IgD-negative memory B cell (primary cell): ENCODE measurements at regions not wholly inside any gene's neighbourhood (a gene's known extent, or its start where the extent isn't known, plus 50 kb on each side); places are given as distances from the start of the nearest gene placed in this dataset.

Experiments
- H3K27ac Mint-ChIP-seq, 3 donors: one replicate each; pipeline ENCODE4 v1.8.0; 2020 to 2022; ENCODE audit warnings: mild to moderate bottlenecking in 3 of 3, mixed read lengths in 3 of 3, moderate library complexity in 1 of 3
- H3K27me3 Mint-ChIP-seq: one replicate; pipeline ENCODE4 v1.8.0; 2021; ENCODE audit warnings: mixed read lengths
- H3K36me3 Mint-ChIP-seq: one replicate; pipeline ENCODE4 v1.8.0; 2020; ENCODE audit warnings: mild to moderate bottlenecking, mixed read lengths
- H3K4me1 Mint-ChIP-seq, 3 donors: one replicate each; pipeline ENCODE4 v1.8.0; 2020 to 2022; ENCODE audit warnings: mixed read lengths in 3 of 3, mild to moderate bottlenecking in 1 of 3
- H3K4me3 Mint-ChIP-seq, 4 donors: one replicate each; pipeline ENCODE4 v1.8.0; 2020 to 2022; ENCODE audit warnings: mild to moderate bottlenecking in 4 of 4, mixed read lengths in 4 of 4, moderate library complexity in 3 of 4
- H3K9me3 Mint-ChIP-seq, 3 donors: one replicate each; pipeline ENCODE4 v1.8.0; 2020 to 2021; ENCODE audit warnings: mixed read lengths in 3 of 3, mild to moderate bottlenecking in 1 of 3

DNA sequence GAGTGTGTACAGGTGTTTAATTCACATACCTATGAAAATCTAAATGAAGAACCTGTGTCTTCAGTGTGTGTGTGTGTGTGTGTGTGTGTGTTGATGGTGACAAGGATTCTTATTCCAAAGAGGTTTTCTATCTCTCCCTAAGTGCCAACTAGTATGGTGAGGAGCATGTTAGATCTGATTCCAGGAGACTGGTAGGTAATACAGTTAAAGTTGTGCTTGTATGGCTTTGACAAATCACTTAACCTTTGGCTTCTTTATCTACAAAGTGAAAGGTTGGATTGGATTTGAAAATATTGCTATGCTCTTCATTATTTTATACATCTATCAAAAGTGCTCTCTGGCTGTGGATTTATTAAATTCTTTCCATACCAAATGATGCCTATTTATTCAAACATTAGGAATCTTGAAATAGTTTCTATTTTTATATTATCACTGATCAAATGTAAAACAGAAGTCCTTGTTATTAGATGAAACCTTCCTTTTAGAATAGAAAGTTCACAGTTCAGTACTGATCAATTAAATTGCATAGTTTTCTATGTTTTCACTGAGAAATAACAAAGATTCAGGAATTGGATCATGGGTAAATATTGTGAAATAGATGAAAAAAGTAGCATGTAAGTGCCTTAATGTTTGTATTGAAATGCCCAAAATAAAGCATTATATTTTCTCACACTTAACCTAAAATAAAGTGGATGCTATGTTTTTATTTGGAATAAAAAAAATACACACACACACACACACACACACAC, 84.4 kb upstream of the MLIP start:
- H3K4me3 Mint-ChIP-seq, result no peak overlapping the region
- no peaks in the 10 kb centered on the region for H3K27me3 Mint-ChIP-seq
- no peak overlapping the region for H3K27ac Mint-ChIP-seq
- H3K4me1 Mint-ChIP-seq, result no peaks in the 10 kb centered on the region
- H3K9me3 Mint-ChIP-seq, result no peaks in the 10 kb centered on the region
- H3K36me3 Mint-ChIP-seq, result peaks cover 1% of the 10 kb centered on the region

- Mint-ChIP-seq H3K27ac (no peak overlapping the region), H3K4me1 (no peaks in the 10 kb centered on the region), H3K9me3 (no peaks in the 10 kb centered on the region), H3K27me3 (no peaks in the 10 kb centered on the region), H3K36me3 (peaks cover 2% of the 10 kb centered on the region), H3K4me3 (no peak overlapping the region)
Observed at GRCh38 chr6:54028170-54028569, 83.1 kb upstream of the MLIP start.

GRCh38 chr6:54029187-54029586, 82.1 kb upstream of the MLIP start:
- no peak overlapping the region for H3K4me3 Mint-ChIP-seq

DNA sequence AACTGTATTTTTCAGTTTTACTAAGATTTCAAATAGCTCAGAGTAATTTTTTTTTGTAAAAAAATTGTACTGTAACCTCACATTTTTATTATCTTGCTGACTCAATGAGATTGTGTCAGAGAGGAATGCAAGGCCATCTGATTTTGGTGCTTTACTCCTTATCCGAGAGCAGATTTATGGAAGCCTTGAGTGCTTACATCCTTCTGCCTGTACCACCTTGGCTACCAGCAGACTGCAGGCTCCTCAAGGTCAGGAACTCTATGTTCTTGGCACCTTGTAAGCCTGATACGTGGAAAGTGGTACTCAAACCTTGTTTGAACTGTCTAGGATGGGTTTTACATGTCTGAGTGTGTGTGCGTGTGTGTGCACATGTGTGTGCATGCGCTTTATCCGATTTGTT, 80.1 kb upstream of the MLIP start:
- Mint-ChIP-seq H3K9me3 (no peaks in the 10 kb centered on the region), H3K4me3 (no peak overlapping the region), H3K4me1 (no peaks in the 10 kb centered on the region), H3K27me3 (no peaks in the 10 kb centered on the region), H3K36me3 (peaks cover 2% of the 10 kb centered on the region), H3K27ac (peak overlapping the region in 1 of 3 donors; percentile 53)

More at GRCh38 chr6:54029187-54029586, 82.1 kb upstream of the MLIP start:
- Mint-ChIP-seq H3K36me3 (peaks cover 2% of the 10 kb centered on the region), H3K27ac (no peak overlapping the region), H3K4me1 (no peaks in the 10 kb centered on the region), H3K27me3 (no peaks in the 10 kb centered on the region), H3K9me3 (no peaks in the 10 kb centered on the region)

- no peak overlapping the region for H3K27ac Mint-ChIP-seq
- H3K27me3 Mint-ChIP-seq, result no peaks in the 10 kb centered on the region
- no peaks in the 10 kb centered on the region for H3K4me1 Mint-ChIP-seq
- peaks cover 0 to 4% (median 0%) of the 10 kb centered on the region in 3 donors for H3K9me3 Mint-ChIP-seq
- no peak overlapping the region for H3K4me3 Mint-ChIP-seq
- H3K36me3 Mint-ChIP-seq, result no peaks in the 10 kb centered on the region
Observed at GRCh38 chr6:54037277-54037779, 73.9 kb upstream of the MLIP start.

DNA sequence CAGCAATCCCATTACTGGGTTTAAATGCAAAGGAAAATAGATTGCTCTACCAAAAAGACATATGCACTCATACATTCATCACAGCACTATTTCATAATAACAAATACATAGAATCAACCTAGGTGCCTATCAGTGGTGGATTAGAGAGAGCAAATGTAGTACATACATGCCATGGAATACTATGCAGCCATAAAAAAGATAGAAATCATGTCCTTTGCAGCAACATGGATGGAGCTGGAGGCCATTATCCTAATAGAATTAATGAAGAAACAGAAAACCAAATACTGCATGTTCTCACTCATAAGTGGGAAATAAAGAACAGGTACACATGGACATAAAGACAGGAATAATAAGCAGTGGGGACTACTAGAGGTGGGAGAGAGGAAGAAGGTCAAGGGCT, 70.7 kb upstream of the MLIP start:
- Mint-ChIP-seq H3K4me1 (no peaks in the 10 kb centered on the region), H3K27ac (no peak overlapping the region), H3K27me3 (no peaks in the 10 kb centered on the region), H3K4me3 (no peak overlapping the region), H3K9me3 (peaks cover 0 to 4% (median 3%) of the 10 kb centered on the region in 3 donors), H3K36me3 (no peaks in the 10 kb centered on the region)

DNA sequence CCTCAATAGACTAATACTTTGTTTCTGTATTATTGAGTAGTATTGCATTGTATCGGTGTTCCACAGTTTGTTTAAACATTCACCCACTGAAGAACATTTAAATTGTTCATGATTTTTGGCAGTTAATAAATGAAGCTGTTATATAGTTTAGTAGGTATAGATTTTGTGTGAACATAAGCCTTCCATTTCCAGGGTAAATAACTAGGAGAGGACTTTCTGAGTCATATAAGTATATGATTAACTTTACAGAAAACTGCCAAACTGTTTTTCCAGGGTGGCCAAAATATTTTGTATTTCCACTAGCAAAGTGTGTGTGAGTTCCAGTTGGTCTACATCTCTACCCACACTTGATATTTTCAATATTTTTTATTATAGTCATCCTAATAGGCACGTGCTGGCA, 70.0 kb upstream of the MLIP start:
- Mint-ChIP-seq H3K4me1 (no peaks in the 10 kb centered on the region), H3K27me3 (no peaks in the 10 kb centered on the region), H3K4me3 (no peak overlapping the region), H3K9me3 (peaks cover 0 to 4% (median 4%) of the 10 kb centered on the region in 3 donors), H3K27ac (no peak overlapping the region), H3K36me3 (no peaks in the 10 kb centered on the region)

DNA sequence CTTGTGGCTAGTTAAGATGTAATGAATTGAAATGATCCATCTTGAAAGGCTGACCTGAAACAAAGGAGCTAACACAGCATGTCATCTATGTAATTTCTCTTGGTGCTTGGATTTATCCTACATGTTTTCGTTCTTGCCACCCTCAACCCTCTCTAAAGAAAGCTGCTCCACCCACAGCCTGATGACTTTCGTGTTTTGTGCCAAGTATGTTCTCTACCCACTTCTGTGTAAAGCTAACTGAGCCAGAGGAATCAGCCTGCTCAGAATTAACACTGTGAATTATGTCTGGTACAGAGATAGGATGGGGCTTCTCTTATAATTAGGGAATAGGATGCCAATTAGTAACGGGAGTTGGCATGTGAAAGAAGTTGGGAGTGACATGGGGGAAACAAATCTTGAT, 67.9 kb upstream of the MLIP start:
- no peaks in the 10 kb centered on the region for H3K4me1 Mint-ChIP-seq
- H3K4me3 Mint-ChIP-seq, result no peak overlapping the region

GRCh38 chr6:54044059-54044458, 67.2 kb upstream of the MLIP start:
- H3K4me1 Mint-ChIP-seq, result no peaks in the 10 kb centered on the region
- peaks cover 0 to 4% (median 4%) of the 10 kb centered on the region in 3 donors for H3K9me3 Mint-ChIP-seq
- H3K4me3 Mint-ChIP-seq, result no peak overlapping the region
- H3K27me3 Mint-ChIP-seq, result no peaks in the 10 kb centered on the region
- no peaks in the 10 kb centered on the region for H3K36me3 Mint-ChIP-seq
- no peak overlapping the region for H3K27ac Mint-ChIP-seq

More for the DNA sequence above, 67.9 kb upstream of the MLIP start:
- Mint-ChIP-seq H3K27ac (no peak overlapping the region), H3K36me3 (no peaks in the 10 kb centered on the region), H3K9me3 (peaks cover 0 to 4% (median 4%) of the 10 kb centered on the region in 3 donors), H3K27me3 (no peaks in the 10 kb centered on the region)

DNA sequence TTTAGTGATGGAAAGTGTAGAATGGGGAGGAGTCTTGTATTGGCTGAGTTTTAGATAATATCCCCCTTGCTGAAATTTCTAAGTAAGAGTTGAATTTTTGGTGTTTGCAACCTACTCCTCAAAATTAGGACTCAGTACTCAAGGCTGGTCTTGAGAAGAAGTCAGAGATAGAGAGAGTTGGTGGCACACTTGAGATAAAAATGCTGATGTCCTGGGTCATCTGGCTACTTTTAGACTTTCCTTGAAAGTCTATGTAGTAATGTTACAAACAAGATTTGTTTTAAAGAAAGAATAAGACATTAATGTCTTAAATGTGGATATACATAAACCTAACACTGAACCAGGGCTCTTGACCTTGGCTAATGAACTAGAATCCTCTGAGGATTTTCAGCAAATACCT, 62.5 kb upstream of the MLIP start:
- Mint-ChIP-seq H3K27me3 (no peaks in the 10 kb centered on the region), H3K36me3 (no peaks in the 10 kb centered on the region), H3K27ac (no peak overlapping the region), H3K4me3 (no peak overlapping the region), H3K9me3 (peaks cover 0 to 2% (median 0%) of the 10 kb centered on the region in 3 donors), H3K4me1 (no peaks in the 10 kb centered on the region)

GRCh38 chr6:54050750-54051149, 60.5 kb upstream of the MLIP start:
- Mint-ChIP-seq H3K9me3 (no peaks in the 10 kb centered on the region), H3K36me3 (no peaks in the 10 kb centered on the region), H3K4me1 (no peaks in the 10 kb centered on the region), H3K27me3 (no peaks in the 10 kb centered on the region), H3K27ac (no peak overlapping the region), H3K4me3 (no peak overlapping the region)

GRCh38 chr6:54053881-54054391, 57.3 kb upstream of the MLIP start:
- Mint-ChIP-seq H3K4me3 (no peak overlapping the region), H3K27ac (no peak overlapping the region), H3K36me3 (no peaks in the 10 kb centered on the region), H3K9me3 (no peaks in the 10 kb centered on the region), H3K27me3 (no peaks in the 10 kb centered on the region), H3K4me1 (no peaks in the 10 kb centered on the region)

DNA sequence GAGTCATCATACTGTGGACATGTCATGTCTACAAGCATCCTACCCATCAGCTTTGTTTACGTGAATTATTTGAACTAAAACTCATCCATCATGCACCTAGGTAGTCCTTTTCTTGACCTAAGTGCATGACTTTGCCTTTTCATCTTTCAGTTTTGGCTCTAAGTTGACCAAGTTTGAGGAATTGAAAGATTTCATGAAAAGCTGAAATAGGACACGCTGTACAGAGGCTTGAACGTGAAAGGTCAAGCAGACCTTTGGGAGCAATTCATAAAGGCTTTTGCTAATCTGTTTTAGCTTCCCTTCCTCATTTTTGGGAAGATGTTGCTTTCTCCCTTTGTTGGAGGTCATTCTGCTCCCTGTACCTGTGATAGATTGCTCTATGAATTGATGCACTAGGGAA, 55.1 kb upstream of the MLIP start:
- H3K27me3 Mint-ChIP-seq, result no peaks in the 10 kb centered on the region
- no peaks in the 10 kb centered on the region for H3K4me1 Mint-ChIP-seq
- H3K27ac Mint-ChIP-seq, result peak overlapping the region in 1 of 3 donors; percentile 27
- no peaks in the 10 kb centered on the region for H3K9me3 Mint-ChIP-seq
- no peaks in the 10 kb centered on the region for H3K36me3 Mint-ChIP-seq
- no peak overlapping the region for H3K4me3 Mint-ChIP-seq

GRCh38 chr6:54057058-54057457, 54.2 kb upstream of the MLIP start:
- H3K4me3 Mint-ChIP-seq, result no peak overlapping the region
- H3K27me3 Mint-ChIP-seq, result no peaks in the 10 kb centered on the region
- no peaks in the 10 kb centered on the region for H3K36me3 Mint-ChIP-seq
- H3K9me3 Mint-ChIP-seq, result no peaks in the 10 kb centered on the region
- no peak overlapping the region for H3K27ac Mint-ChIP-seq
- no peaks in the 10 kb centered on the region for H3K4me1 Mint-ChIP-seq

DNA sequence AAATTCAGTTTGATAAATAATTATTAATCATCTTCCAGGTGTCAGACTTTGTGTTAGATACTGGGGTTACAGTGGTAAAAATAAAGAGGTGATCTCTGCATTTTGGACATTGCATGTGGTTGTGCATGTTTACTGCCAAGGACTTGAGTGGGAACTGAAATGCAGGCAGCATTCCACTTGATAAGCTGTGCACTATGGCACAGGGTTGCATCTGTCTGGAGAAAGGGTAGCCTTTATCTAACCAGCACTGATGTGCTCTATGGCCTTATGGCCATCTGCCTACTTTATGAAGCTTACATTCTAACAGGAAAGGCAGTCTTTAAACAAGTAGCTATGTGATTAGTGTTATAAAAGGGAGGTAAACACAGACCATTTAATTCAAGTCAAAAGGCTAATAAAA, 53.0 kb upstream of the MLIP start:
- Mint-ChIP-seq H3K4me1 (no peaks in the 10 kb centered on the region), H3K27ac (no peak overlapping the region), H3K36me3 (no peaks in the 10 kb centered on the region), H3K27me3 (no peaks in the 10 kb centered on the region), H3K9me3 (no peaks in the 10 kb centered on the region), H3K4me3 (no peak overlapping the region)

DNA sequence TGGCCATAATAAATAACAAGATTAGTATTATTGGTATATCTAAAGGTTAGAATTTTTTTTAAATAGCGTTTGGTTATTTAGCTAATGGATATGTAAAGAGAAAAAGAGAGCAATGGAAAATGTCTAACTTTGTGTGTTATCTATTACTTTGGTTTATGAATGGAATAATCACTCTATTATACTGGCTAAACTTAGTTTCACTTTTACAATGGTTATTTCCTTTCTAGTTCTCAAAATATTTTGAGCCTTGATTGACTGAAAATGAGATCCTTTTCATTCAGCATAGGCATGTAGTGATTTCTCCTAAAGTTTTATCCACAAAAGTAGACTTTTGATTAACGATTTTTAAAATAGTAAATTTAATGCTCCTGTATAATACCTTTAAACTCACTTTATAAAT, 51.6 kb upstream of the MLIP start:
- no peaks in the 10 kb centered on the region for H3K9me3 Mint-ChIP-seq
- no peaks in the 10 kb centered on the region for H3K27me3 Mint-ChIP-seq
- H3K36me3 Mint-ChIP-seq, result no peaks in the 10 kb centered on the region
- no peak overlapping the region for H3K4me3 Mint-ChIP-seq
- H3K27ac Mint-ChIP-seq, result no peak overlapping the region
- no peaks in the 10 kb centered on the region for H3K4me1 Mint-ChIP-seq
